Peyer's patch (tissue), 4 donors: ENCODE measurements at regions not wholly inside any gene's neighbourhood (a gene's known extent, or its start where the extent isn't known, plus 50 kb on each side); places are given as distances from the start of the nearest gene placed in this dataset.

ENCODE experiments used
- DNase-seq, 3 donors: peaks; one replicate each; pipeline ENCODE4 v3.0.0-alpha.2; 2017 to 2019
- H3K27ac ChIP-seq, 4 donors: fragments of 200-600 bp; sonication (generic); one replicate each; pipeline ENCODE4 v1.5.1; 2016 to 2019
- H3K27me3 ChIP-seq, 2 donors: fragments of 200-600 bp; sonication (generic); one replicate each; pipeline ENCODE4 v1.5.1; 2019
- H3K36me3 ChIP-seq, 3 donors: fragments of 200-600 bp; sonication (generic); one replicate each; pipeline ENCODE4 v1.5.1; 2016 to 2019
- H3K4me1 ChIP-seq, 4 donors: fragments of 200-600 bp; sonication (generic); one replicate each; pipeline ENCODE4 v1.5.1; 2016 to 2019
- H3K4me3 ChIP-seq, 4 donors: fragments of 200-600 bp; sonication (generic); 1 replicate in 3 of 4; 2 replicates in 1 of 4; pipeline ENCODE4 v1.5.1; 2016 to 2019; ENCODE audit warnings: mild to moderate bottlenecking in 1 of 4
- H3K9me3 ChIP-seq, 4 donors: fragments of 200-600 bp; sonication (generic); one replicate each; pipeline ENCODE4 v1.5.1; 2016 to 2019; ENCODE audit warnings: mild to moderate bottlenecking in 1 of 4
- CTCF ChIP-seq, 6 experiments: fragments of 450-650 bp in 4 of 6; fragments of 200-600 bp in 2 of 6; sonication (generic) in 1 of 6; IDR thresholded peaks; one replicate each; pipeline ENCODE4 v1.5.1; 2017 to 2019; ENCODE audit warnings: antibody characterized with exemption in 6 of 6, mild to moderate bottlenecking in 3 of 6, moderate library complexity in 1 of 6
- POLR2A ChIP-seq, 2 donors: fragments of 450-650 bp; IDR thresholded peaks; one replicate each; pipeline ENCODE4 v1.5.1; 2017; ENCODE audit warnings: antibody characterized with exemption in 2 of 2, mild to moderate bottlenecking in 2 of 2, moderate library complexity in 2 of 2

GRCh38 chr9:120261419-120261818 lies 318.5 kb downstream of the CDK5RAP2 start:
- Histone ChIP-seq H3K4me3 (no peak overlapping the region), H3K36me3 (no peaks in the 10 kb centered on the region), H3K27me3 (no peaks in the 10 kb centered on the region), H3K4me1 (no peaks in the 10 kb centered on the region), H3K9me3 (no peaks in the 10 kb centered on the region), H3K27ac (no peak overlapping the region)
- DNase-seq = no peak
- TF ChIP-seq POLR2A (IDR thresholded peaks at IDR 0.05) (no peak), CTCF (IDR thresholded peaks at IDR 0.05) (no peak)

GRCh38 chr9:120259100-120259499 lies 320.9 kb downstream of the CDK5RAP2 start:
- no peaks in the 10 kb centered on the region for H3K9me3 ChIP-seq
- no peak for DNase-seq
- no peaks in the 10 kb centered on the region for H3K36me3 ChIP-seq
- no peak overlapping the region for H3K4me3 ChIP-seq
- no peak overlapping the region for H3K27ac ChIP-seq
- H3K27me3 ChIP-seq = no peaks in the 10 kb centered on the region
- H3K4me1 ChIP-seq = no peaks in the 10 kb centered on the region
- no peak for TF ChIP-seq POLR2A (IDR thresholded peaks at IDR 0.05)
- TF ChIP-seq CTCF (IDR thresholded peaks at IDR 0.05) = no peak

- Histone ChIP-seq H3K36me3 (no peaks in the 10 kb centered on the region), H3K27me3 (no peaks in the 10 kb centered on the region), H3K4me3 (no peak overlapping the region), H3K4me1 (no peaks in the 10 kb centered on the region), H3K27ac (no peak overlapping the region), H3K9me3 (no peaks in the 10 kb centered on the region)
- TF ChIP-seq POLR2A (IDR thresholded peaks at IDR 0.05) (no peak), CTCF (IDR thresholded peaks at IDR 0.05) (no peak)
- DNase-seq = no peak
These were observed 321.9 kb downstream of the CDK5RAP2 start for GRCh38 chr9:120258096-120258495.

GRCh38 chr9:120257483-120257882 lies 322.5 kb downstream of the CDK5RAP2 start:
- Histone ChIP-seq H3K27ac (no peak overlapping the region), H3K4me1 (no peaks in the 10 kb centered on the region), H3K9me3 (no peaks in the 10 kb centered on the region), H3K27me3 (no peaks in the 10 kb centered on the region), H3K4me3 (no peak overlapping the region), H3K36me3 (no peaks in the 10 kb centered on the region)
- no peak for TF ChIP-seq POLR2A (IDR thresholded peaks at IDR 0.05)
- TF ChIP-seq CTCF (IDR thresholded peaks at IDR 0.05) = no peak
- DNase-seq = no peak

- H3K9me3 ChIP-seq = no peaks in the 10 kb centered on the region
- no peaks in the 10 kb centered on the region for H3K27me3 ChIP-seq
- H3K36me3 ChIP-seq = no peaks in the 10 kb centered on the region
- TF ChIP-seq POLR2A (IDR thresholded peaks at IDR 0.05) = no peak
- TF ChIP-seq CTCF (IDR thresholded peaks at IDR 0.05) = no peak
- DNase-seq = no peak
- H3K27ac ChIP-seq = no peak overlapping the region
- no peak overlapping the region for H3K4me3 ChIP-seq
- no peaks in the 10 kb centered on the region for H3K4me1 ChIP-seq
These were observed 323.8 kb downstream of the CDK5RAP2 start for GRCh38 chr9:120256146-120256545.

- Histone ChIP-seq H3K27ac (no peak overlapping the region), H3K9me3 (no peaks in the 10 kb centered on the region), H3K4me3 (no peak overlapping the region), H3K4me1 (no peaks in the 10 kb centered on the region), H3K27me3 (no peaks in the 10 kb centered on the region), H3K36me3 (no peaks in the 10 kb centered on the region)
- no peak for DNase-seq
- no peak for TF ChIP-seq POLR2A (IDR thresholded peaks at IDR 0.05)
- TF ChIP-seq CTCF (IDR thresholded peaks at IDR 0.05) = no peak
These were observed 327.7 kb downstream of the CDK5RAP2 start for GRCh38 chr9:120252248-120252647.
